GM19467 (cell line): ENCODE measurements at regions not wholly inside any gene's neighbourhood (a gene's known extent, or its start where the extent isn't known, plus 50 kb on each side); places are given as distances from the start of the nearest gene placed in this dataset.

ENCODE experiments used
- ATAC-seq: cut with Tn5 transposase; IDR thresholded peaks from one replicate; pipeline ENCODE4 v1.9.1; 2021; ENCODE audit warnings: mild to moderate bottlenecking, moderate library complexity; ENCODE audit not compliant: unreplicated experiment

GRCh38 chr6:23394681-23395080, 731.3 kb upstream of the NRSN1 start:
- ATAC-seq = no peak

- no peak for ATAC-seq
Observed at GRCh38 chr6:23395381-23395780, 730.6 kb upstream of the NRSN1 start.

DNA sequence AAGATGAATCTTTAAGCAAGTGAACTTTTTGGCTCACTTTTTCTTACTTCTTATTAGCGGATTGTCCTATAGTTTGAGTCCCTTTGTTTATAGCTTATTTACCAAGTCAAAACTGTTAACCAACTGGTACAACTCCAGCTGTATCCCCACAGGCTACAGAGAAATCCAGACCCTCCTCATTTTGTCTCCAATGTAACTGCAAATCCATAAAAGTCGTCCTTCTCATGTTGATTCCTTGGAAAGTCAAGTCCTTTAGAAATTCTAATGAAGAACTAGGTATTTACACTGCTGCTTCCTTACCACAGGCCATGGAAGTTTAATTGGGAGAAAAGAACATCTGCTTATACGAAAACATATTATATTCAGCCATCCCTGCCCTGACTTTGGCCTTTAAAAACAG, 729.1 kb upstream of the NRSN1 start:
- ATAC-seq = no peak

DNA sequence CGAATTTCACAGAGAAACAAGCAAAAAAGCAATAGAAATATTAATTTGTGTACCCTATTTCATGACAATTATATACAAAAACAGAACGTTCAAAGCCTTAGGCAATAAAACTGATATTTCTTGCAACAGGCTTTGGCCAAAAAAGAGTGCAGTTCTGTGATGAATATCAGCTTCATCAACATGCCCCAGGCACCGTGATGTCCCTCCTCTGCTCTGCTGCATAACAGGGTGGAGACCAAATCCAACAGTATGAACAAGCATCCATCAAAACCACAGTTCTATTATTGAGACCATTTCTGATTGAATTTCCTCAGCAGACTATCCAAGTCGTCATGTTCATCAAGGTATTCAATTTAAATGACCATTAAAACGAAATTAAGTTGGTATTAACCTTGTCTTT, 722.6 kb upstream of the NRSN1 start:
- ATAC-seq = no peak

DNA sequence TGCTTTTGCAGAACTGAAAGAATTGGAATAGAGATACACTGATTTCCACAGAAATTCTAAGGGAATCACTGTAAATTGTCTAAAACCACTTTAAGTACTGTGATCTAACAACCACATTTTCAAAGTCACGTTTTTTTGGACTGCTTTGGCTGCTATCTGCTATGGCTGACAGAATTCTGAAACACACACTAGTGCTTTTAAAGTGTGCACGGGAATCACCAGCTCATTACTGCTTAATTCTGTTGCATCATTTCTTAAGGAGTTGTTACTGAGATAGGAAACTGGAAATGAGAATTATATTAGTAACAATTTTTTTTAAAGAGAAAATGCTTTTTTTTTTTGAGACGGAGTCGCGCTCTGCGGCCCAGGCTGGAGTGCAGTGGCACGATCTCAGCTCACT, 716.5 kb upstream of the NRSN1 start:
- no peak for ATAC-seq

DNA sequence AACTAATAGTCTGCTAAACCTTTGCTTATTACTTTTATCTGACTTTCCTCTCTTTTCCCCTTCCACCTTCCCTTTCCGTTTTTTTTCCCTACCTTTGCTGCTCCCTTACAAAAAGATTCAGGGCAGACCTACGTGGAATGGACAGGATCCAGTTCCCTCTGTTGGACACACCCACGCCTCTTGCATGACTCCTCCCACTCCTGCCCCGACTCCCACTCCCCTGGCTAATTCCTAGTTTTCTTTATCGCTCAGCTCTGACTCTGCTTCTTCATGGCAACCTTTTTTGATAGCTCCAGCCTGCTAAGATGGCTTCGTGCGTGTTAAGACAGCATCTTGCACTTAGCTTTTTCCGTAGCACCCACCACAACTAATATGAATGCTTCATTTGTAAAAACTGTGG, 715.6 kb upstream of the NRSN1 start:
- ATAC-seq = no peak

DNA sequence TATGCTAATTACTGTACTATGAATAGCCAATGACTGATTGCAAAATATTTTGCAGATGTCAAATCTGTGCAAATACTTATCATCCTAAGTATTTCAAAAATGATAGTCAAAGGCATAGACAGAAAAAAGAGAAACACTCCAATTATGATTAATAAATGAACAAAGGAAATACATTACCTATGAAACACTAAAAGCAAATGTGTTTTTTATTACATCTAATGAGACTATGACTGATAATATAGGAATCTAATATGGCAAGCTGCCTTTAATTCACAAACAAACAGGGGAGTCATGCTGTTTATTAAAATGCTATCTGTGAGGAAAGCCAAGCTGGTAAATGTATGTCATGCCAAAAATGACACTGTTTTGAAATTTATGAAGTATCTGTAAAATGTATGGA, 713.2 kb upstream of the NRSN1 start:
- ATAC-seq = no peak

DNA sequence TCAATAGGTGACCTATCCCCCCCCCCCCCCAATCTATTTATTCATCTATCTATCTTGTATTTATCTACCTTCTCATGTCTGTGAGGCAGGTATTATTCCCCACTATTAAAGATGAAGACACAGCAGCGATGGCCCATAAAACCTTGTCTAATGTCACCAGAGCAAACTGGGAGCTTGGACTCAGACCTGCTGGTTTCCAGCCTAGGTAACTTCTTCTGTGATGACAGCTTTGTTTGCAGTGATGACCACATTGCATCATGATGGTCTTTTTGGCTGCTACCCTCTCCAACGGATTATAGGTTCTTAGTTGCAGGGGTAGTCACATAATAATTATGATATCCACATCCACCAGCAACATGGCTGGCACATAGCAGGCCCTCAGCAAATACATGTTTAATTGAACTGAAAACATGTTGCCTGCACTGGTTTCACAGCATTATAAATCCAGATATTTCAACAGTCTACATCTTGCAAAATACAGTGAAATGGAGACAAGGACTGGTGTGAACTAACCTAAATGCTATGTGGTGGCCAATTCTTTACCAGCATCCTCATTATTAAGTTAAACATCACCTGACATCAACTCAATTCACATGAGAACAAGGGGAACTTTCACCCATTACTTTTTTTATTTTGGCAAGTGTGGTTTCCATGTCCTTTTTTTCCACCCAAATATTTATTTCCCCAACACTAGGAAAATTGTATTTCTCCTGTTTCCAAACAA, 712.5 kb upstream of the NRSN1 start:
- no peak for ATAC-seq

GRCh38 chr6:23414051-23414445, 712.0 kb upstream of the NRSN1 start:
- no peak for ATAC-seq

GRCh38 chr6:23414922-23415321, 711.1 kb upstream of the NRSN1 start:
- ATAC-seq = no peak

DNA sequence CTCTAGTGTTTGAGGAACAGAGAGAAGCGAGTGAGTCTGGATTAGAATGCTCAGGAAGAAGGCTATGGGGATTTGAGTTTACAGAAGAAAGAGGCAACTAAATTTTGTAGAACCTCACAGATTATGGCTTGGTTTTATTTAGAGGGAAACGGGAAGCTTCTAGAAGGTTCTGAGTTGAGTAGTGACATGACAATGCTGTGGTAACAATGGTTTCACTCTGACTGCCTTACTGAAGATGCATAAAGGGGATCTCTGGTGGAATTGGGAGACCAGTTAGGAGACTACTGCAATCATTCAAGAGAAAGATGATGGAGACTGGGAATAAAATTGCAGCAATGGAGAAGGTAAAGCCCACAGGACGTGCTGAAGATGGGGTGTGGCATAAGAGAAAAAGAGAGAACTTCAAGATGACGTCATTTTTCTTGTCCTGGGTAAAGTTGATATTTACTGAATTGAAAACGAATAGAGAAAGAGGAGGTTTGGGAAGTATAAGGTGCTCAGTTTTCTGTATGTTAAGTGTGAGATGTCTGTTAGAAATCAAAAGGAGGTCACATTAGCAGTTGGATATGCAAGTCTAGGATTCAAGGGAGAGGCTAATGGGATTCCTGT, 710.1 kb upstream of the NRSN1 start:
- no peak for ATAC-seq

- ATAC-seq = no peak
Observed at GRCh38 chr6:23417133-23417532, 708.9 kb upstream of the NRSN1 start.

DNA sequence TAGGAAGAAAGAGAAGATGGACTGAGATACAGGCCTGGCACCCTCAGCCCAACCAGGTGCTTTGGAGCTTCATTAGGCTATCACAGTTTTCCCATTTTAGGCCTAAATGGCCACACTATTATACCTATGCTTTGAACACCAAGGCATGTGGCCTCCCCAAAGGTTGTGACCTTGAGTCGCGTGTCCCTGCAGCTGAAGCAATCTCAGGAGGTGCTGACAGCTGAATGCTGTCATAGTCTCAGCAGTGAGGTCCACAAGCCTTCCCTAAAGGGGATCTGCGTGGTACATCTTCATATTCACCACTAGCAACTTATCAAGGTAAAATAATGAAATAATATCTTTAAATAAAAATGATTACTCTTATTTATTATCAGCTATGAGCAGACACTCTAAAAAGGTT, 707.9 kb upstream of the NRSN1 start:
- no peak for ATAC-seq

DNA sequence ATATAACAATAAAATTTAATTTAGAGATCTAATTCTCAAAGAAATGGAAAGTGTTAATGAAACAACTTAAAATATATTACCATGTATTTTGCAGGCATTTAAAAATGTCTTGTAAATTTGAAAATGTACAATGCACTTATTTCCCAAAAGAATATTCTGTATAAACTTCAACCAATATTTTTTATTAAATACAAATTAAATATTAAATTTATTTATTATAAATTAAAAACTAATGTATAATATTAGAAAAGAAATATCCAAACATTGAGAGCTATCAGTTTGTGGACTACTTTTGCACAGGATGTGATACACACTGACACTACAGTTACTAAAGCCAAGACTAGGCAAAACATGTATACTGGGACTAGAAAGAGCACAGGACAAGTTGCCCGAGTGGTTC, 707.0 kb upstream of the NRSN1 start:
- no peak for ATAC-seq

DNA sequence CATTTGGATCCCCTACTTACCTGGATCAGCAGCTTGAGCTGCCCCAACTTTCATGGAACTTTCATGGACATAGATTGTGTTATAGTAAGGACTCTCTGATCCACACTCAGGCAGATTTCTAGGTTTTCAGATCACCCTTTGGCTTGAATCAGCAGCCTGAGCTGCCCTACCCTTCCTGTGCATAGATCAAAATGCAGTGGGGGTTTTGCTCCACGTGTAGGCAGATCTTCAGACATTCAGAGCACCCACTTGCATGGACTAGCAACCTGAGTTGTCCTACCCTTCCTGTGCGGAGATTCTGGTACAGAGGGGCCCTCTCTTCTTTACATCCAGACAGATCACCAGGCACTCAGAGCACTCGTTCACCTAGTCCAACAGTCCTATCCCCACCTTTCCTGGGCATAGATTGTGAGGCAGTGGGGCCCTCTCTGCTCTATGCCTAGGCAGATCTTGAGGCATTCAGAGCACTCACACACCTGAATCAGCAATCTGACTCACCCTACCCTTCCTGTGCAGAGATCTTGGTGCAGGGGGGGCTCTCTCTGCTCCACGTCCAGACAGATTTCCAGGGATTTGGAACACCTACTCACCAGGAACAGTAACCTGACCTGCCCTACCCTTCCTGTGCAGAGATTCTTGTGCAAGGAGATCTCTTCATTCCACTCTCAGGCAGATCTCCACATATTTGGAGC, 705.2 kb upstream of the NRSN1 start:
- no peak for ATAC-seq

DNA sequence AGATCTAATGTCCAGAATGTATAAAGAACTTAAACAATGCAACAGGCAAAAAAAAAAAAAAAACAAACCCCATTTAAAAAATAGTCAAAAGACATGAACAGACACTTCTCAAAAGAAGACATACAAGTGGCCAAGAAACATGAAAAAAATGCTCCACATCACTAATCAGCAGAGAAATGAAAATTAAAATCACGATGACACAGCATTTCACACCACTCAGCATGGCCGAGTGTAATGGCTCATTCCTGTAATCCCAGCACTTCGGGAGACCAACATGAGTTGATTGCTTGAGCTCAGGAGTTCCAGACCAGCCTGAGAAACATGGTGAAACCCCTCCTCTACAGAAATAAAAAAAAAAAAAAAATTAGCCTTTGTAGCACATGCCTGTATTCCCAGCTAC, 701.4 kb upstream of the NRSN1 start:
- ATAC-seq = no peak

DNA sequence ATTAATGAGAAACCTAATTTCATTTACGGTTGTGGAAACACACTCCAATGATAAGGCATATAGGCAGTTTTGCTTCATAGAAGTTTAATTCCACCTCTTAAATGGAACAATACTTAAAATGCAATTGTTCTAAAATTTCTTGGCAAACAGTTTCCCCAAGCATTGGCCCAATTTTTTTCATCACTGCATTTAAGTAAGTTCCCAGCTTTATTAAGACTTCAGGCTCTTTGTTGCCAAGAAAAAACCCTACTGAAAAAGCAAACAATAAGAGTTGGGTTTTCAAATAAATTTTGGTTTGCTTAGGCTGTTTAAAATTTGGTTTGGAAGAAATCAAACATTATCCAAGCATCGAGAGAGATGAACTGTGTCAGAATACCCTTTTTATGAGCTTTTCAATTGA, 690.9 kb upstream of the NRSN1 start:
- ATAC-seq = no peak

DNA sequence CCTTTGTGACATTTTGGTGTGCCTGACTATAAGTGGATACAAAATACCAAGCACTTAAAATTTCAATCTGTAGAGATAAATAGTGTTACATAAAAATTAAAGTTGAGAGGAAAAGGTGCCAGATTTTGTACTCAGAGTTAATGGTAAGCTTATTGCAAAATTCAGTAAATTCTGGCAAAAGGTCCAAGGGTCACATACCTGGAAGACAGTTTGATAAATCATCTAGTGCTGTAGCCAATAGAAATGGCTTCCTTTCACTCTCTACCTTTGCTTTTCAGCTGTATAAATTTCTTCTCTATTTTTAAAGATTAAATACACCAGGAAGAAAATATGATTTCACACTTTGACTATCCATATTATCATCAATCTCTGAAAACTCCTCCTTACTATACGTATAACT, 690.2 kb upstream of the NRSN1 start:
- ATAC-seq = no peak

DNA sequence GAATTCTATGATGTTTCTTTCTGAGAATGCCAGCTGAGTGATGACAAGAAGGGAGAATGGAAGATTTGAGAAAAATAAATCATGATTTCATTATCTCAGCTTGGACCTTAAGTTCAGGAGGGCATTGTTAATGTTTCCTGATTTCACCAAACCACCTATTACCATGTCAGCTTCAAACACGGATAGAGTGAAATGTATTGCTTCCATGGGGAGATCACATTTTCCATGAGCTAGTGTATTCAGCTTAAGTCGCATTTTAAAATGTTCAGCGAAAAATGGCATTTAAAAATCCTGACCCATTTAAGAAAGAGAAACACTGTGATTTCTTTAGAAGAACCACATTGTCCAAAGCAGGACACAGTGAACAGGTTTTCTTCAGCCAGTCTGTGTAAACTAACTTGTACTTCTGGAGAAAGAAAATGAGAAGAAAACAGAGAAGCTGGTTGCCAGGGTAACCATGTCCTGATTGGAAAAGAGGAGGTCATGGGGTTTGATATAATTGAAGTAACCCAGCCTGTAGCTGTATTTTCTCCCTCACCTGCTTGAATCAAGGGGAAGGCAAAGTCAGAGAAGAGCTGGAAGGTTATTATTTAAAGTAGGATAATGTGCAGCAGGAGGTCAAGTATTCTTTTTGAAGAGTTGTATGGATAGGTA, 684.1 kb upstream of the NRSN1 start:
- no peak for ATAC-seq

- ATAC-seq = no peak
Observed at GRCh38 chr6:23445157-23445710, 680.8 kb upstream of the NRSN1 start.

GRCh38 chr6:23446469-23446967, 679.5 kb upstream of the NRSN1 start:
- no peak for ATAC-seq
